GM21619 (cell line): ENCODE measurements at regions not wholly inside any gene's neighbourhood (a gene's known extent, or its start where the extent isn't known, plus 50 kb on each side); places are given as distances from the start of the nearest gene placed in this dataset.

Source experiments
- ATAC-seq: cut with Tn5 transposase; IDR thresholded peaks from one replicate; pipeline ENCODE4 v1.9.1; 2021; ENCODE audit not compliant: unreplicated experiment

DNA sequence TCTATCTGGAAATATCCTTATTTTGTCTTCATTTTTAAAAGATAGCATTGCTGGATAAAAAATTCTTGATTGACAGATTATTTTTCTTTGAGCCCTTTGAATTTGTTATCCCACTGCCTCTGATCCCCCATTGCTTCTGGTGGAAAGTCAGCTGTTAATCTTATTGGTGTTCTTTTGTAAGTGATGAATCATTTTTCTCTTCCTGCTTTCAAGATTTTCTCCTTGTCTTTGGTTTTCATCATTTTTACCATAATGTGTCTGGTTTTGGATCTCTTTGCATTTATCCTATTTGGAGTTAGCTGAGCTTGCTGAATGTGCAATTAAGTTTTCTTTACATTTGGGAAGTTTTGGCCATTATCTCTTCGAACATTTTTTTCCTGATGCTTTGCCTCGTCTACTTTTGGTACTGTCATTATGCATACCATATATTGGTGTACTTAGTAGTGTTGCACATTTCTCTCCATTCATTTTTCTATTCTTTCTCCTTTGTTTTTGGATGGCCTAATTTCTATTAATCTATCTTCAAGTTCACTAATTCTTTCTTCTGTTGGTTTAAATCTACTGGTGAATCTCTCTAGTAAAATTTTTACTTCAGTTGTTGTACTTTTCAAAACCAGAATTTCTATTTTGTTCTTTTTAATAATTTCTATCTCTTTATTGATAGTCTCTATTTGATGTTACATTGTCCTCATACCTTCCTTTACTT lies 440.0 kb upstream of the PROK2 start:
- ATAC-seq: no peak

DNA sequence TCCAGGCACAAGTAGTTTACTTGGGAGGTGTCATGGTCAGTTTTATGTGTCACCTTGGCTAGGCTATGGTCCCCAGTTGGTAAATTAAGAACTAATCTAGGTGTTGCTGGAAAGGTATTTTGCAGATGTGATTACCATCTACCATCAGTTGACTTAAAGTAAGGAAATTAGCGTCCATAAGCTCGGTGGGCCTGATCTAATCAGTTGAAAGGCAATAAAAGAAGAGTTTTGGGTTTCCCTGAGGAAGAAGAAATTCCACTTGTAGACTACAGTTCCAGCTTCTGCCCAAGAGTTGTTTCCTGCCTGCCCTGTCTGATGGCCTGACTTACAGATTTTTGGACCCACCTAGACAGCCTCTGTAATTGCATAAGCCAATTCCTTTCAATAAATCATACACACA lies 438.7 kb upstream of the PROK2 start:
- ATAC-seq: no peak

DNA sequence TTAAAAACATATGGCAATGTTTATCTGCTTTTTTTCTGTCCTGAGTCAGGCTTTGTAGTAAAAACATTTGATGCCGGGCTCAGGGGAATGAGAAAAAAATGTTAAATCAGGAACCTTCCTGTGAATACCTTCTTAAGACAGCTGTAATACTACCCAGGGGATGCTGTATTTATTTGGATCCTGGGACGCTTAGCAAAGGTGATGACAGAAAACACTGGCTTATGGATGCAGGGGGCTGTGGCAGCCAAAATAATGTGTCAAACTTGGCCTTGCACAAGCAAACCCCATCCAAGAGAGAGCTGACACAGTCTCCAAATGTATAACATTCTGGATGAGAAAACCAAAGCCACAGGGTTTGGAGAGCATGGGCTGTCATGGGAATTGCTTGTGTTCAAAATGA lies 438.2 kb upstream of the PROK2 start:
- ATAC-seq: no peak

DNA sequence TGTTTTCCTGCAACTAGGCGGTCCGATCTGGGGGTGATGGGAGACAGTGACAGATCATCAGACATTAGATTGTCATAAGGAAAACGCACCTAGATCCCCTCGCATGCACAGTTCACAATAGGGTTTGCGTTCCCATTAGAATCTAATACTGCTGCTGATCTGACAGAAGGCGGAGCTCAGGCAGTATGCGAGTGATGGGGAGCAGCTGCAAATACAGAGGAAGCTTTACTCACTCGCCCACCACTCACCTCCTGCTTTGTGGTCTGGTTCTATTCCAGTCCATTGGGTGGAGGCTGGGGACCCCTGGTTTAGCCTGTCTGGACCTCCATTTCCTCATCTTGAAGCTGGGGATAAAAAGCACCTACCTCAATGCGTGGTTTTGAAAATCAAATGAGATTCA lies 437.5 kb upstream of the PROK2 start:
- no peak for ATAC-seq

DNA sequence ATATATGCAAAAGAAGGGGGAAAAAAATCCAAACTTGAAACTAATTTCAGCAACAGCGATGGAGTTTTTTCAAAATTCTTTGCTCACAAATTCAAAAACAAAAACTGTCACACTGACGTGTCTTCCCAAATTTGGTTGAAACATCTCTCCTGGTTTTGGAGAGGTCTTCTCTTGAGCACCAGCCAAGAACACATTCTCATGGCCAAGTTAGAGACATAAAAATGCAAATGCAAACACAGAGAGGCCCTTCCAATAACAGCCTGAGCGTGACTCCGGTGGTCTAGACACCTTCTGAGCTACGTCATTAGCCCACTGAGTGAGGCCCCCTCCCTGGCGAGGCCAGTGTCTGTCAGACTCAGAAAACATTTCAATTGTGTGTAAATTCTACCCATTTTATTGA lies 436.0 kb upstream of the PROK2 start:
- no peak for ATAC-seq

DNA sequence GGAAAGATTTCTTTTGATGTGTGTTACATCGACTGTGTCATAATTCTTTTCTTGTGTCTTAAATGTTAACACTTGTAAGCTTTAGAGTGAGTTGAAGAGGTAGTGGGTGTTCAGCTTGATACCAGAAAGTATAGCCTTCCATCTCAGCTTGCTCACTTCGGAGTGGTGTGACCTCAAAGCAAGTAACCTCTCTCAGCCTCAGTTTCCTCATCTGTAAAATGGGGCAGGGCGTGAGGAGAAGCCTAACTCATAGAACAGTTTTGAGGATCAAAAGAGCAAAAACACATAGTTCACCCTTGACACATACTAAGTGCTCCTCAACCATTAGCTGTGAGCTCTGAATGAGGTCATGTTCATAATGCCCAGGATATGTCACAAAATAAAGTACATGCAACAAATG lies 434.8 kb upstream of the PROK2 start:
- ATAC-seq: no peak

DNA sequence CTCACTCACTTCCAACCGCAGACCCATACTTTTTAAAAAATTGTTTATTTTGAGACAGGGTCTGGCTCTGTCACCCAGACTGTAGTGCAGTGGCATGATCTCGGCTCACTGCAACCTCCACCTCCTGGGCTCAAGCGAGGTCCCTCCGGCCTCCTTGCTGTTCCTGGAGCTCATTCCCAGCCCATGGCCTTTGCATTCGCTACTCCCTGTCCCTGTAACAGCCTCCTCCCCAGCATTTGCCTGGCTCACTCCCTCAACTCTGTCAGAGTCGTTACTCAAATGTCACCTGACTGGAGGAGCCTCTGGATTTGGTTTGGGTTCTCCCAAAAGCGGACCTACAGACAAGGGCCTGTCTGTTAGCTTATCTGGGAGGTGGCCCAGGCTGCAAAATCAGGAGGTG lies 432.6 kb upstream of the PROK2 start:
- no peak for ATAC-seq

DNA sequence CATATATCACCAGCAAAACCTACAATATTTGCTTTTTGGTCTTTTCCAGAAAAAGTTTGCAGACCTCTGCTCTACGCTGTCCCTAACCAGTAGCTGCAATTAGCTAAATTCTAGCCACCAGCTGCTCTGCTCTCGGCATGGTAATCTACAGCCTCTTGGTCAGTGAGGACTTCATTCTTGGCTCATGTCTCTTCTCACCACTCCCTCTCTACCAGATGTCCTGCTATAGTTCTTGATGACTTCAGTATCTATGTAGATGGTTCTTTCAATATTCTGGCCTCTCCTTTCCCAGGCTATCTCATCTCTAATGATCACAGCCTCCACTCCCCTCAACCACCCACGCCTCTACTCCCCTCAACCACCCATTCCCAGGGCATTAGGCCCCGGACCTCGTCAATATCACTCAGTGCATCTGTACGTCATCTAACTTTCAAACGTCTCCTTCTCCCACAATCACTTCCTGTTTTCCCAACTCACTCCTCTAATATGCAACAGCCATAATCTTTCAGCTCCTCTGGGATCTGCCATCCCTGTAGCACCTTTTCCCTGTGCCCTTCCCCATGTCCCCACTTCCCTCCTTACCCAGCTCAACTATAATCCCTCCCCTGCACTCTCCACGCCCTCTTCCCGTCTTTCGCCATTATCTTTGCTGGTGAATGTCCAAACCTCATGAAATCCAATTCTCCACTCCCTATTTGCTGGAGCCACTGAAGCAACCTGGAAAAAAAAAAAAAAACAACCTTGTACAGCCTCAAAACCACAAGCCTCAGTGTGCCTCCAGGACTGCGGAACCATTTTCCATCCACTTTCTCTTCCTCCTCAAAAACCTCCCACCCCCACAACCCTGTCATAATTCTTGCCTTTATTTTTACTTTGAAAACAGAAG lies 429.4 kb upstream of the PROK2 start:
- ATAC-seq: no peak

DNA sequence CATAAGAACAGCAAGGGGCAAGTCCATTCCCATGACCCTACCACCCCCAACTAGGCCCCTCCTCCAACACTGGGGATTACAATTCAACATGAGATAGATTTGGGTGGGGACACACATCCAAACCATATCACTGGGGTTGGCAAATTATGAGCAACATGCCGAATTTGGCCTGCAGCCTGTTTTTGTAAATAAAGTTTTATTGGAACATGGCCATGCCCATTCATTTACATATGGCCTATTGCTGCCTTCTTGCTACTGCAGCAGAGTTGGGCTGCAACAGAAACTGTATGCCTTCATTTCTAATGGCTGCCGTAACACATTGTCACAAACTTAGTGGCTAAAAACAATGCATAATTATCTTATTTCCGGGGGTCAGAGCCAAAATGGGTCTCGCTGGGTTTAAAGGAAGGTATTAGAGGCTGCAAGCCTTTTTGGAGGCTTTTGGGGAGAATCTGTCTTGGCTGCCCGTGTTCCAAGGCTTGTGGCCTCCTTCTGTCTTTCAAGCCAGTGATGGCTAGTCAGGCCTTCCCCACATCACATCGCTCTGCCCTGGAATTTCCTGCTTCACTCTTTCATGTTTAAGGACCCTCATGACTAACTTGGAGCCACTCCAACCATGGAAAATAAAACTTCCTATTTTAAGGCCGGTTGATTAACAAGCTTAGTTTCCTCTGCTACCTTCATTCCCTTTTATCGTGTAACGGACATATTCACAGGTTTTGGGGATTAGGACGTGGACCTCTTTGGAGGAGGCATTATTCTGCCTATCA lies 428.5 kb upstream of the PROK2 start:
- no peak for ATAC-seq

DNA sequence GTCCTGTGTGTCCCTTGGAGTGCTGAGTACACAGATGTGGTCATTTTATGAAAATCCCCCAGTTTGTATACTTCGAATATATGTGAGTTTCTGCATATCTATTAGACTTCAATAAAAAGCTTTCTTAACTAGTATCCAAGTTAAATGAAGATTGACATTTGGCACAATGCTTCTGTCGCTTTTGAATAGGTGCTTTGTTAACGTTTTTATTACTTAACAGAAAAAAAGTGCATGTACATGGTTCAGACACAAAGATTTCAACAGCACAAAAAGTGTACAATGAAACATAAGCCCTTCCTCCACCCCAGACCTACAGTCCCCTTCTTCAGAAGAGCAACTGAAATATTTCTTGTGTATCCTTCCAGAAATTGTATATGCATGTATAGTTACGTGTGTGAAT lies 427.4 kb upstream of the PROK2 start:
- no peak for ATAC-seq

DNA sequence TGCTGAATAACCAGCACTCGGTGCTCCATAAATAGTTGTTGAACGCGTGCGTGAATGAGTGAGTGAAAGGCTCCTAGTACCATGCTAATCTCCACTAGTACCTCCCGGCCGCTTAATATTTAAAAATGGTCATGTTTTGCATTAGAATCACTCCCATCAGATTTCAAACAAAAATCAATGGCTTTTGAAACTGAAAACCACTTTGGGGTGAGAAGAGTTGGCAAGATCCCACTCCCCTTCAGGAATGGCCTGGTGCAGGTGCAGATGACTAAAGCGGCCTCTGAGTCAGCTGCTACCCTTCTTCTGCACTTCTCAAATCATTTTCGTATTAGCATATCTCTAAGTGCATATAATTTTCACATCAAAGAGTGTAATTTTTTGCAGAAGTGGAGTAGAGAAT lies 425.3 kb upstream of the PROK2 start:
- no peak for ATAC-seq

DNA sequence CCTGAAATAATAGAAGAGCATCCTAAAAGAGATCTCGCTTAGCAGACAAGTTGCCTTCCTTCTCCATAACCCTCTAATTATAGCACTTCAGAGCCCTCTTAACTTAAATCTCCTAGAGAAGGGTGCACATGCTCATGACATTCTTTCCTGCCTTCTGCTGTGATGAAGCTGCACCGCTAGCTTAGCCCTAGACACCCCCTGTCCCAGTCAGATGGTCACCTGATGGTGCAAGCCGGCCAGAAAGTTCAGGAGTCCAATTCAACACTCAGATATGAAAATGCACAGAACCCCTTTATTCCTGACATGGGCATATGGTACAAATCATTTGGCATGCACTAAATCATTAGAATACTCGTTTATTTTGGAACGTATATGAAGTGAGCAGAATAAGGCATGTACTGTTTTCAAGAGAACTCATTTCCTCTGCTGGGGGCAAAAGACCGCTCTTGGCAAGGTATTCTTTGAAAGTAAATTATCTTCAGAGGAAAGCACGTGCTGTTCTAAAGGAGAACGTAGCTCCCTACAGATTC lies 420.4 kb upstream of the PROK2 start:
- ATAC-seq: no peak

DNA sequence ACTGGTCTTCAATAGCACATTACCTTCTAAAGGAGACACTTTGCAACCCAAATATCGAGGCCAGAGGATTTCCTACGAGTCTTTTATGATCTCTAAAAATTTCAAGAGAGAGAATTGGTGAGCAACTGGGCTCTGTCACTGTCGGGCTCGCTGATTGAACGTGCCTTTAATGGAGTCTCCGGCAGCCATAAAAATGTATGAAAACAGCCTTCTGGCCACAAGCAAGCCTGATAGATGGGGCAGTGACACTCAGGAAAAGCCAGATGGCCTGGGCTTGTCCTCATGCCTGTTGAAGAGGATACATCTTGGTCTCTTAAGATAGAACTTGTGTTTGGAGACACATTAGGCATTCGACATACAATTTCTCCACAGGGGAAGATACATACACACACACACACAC lies 419.5 kb upstream of the PROK2 start:
- no peak for ATAC-seq

DNA sequence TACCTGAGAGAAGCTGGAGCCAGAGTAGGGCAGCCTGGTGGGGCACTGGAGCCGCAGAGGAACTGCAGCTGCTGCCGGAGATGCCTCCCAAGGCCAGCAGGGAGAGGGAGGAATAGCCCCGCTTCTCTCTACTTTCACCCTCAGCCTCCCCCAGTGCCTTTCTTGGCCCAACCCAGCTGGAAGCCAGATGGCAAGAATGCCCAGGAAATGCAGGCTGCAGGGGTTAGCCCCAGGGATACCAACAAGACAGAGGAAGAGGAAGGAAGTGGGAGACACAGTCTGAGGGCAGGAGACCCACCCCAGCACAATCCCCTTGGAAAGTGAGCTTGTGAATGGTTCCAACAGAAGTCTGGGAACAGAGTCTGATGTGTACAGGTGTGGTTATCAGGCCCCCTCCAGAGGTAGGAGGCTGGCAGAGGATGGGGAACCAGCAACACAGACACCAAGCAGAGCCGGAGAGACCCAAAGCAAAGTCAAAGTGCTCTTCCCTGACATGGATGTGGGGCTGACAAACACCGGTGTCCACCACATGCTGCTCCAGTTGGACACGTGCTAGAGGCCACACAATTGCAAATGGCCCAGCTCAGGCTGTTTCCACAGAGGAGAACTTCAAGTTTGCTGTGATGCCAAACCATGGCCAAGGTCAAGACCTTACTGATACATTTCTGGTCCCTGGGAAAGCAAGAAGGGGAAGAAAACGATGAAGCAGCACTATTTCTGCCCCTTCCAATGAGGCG lies 418.8 kb upstream of the PROK2 start:
- ATAC-seq: no peak

DNA sequence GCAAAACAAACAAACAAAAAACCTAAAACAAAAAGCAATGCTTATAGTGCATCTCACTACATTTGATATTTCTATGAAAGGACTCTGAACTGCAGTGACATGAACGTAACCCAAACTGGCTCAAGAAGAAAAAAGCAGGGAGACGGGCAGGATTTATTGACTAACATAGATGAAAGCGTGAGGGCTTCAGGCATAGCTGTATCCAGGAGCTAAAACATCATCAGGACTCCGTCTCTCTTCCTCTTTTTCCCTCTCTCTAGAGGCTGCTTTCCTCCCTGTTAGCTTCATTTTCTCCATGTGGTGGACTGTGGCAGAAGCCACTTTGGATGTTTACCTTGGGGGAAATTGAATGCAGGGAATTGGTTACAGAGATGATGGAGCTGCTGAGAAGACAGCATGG lies 418.2 kb upstream of the PROK2 start:
- no peak for ATAC-seq

DNA sequence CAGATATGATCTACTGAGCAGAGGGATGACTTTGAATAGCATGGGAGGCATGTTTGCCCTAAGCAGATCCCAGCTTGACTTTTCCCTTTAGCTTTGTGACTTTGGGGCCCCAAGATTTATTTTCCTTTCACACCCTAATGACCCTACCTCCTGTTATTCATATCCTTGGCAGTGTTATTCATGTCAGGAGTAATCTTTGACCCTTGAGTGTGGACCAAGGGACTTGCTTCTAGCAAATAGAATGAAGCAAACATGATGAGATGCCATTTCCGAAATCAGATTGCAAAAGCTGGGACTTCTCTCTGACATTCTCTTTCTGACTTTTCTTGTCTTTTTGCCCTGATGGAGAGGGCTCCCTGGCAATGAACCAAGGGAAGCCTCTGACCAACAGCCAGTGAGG lies 415.4 kb upstream of the PROK2 start:
- ATAC-seq: no peak

DNA sequence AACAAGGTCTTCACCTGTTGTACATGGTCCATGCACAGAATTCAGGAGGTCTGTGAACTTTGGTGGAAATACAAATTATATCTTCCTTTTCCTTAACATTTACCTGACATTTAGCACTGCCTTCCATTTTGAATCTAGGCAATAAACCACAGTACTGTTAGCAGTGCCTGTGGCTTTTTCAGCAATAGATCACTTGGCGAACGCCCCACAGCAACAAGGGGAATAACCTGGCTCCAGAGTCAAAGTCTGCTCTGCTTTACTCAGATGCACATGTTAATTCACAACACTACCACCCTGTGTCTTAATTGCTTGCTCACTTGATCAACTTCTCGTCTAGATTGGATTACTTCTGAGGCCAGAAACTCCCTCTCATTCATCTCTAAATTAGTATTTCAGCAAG lies 414.6 kb upstream of the PROK2 start:
- no peak for ATAC-seq

DNA sequence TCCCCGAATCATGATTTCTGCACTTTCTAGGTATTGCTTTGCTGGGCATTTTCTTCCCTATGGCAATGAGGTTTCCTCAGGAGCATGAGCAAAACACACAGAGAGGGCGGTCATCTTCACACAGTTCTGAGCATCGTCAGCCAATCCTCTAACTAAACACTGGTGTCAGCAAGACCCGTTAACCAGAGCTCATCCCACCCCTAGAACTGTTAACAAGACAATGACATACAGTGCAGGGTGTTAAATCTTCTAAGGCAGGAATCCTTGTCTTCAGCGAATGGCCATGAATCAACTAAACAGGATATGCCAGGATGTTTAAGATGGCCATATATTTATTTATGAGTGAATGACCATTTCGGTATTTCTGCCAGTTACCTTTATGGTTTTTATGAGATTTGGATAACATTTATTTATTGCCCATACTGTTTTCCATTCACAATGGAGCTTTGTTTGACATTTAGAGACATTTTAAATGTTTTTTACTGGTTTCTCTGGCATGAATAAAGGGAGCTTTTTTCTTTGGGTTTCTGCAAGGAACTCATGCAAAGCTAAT lies 411.5 kb upstream of the PROK2 start:
- no peak for ATAC-seq

DNA sequence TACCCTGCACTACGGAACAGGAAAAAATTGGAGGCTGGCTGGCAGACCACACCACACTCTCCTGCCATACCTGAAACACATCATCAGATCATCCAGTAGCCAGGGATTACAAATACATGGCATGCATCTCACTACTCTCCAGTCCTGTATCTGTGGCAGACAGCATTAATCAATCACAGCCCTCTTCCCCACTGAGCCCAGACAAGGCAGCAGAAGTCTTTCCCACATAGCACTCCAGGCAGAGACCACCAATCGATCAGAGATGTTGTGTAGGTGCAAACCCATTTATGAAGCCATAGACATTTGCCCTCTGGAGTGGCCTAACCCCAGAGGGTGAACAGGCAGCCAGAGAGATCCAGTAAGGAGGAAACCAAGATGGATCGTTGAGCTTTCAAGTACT lies 410.9 kb upstream of the PROK2 start:
- ATAC-seq: no peak

DNA sequence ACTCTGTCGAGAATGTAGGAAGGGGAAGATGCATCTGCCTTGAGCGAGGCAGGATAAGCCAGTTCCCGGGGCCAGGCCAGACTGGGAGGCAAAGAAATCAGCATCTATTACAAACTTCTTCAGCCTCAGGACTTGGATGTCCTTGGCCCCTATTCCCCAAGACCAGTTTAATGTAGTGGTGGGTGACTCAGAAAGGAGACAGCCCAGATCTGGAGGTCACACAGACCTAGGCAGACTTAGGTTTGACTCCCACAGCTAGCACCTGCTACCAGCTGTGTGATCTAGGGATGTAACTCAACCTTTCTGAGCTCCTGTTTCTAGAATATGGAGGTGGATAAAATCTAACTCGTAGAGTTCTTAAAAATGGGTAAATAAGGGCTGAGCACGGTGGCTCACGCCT lies 409.5 kb upstream of the PROK2 start:
- no peak for ATAC-seq
